HepG2 (cell line): ENCODE measurements at regions not wholly inside any gene's neighbourhood (a gene's known extent, or its start where the extent isn't known, plus 50 kb on each side); places are given as distances from the start of the nearest gene placed in this dataset.

ENCODE experiments used
- CTCF ChIP-seq: sonication (generic); formaldehyde crosslinking; IDR thresholded peaks from 2 replicates; pipeline ENCODE4 v1.5.0; 2020; ENCODE audit warnings: mild to moderate bottlenecking, missing genetic modification reagents, moderate library complexity
- MAZ ChIP-seq, 2 experiments: sonication (generic) in 1 of 2; formaldehyde crosslinking in 1 of 2; IDR thresholded peaks; 2 replicates each; pipeline versions ENCODE4 v1.5.0 to v1.6.1; 2012 to 2020; ENCODE audit warnings: low read depth in 2 of 2, mild to moderate bottlenecking in 2 of 2, borderline replicate concordance in 1 of 2, improper control_type of control experiment in 1 of 2, low read length in 1 of 2, missing genetic modification reagents in 1 of 2, moderate library complexity in 1 of 2
- NR2C2 ChIP-seq: sonication (generic); formaldehyde crosslinking; IDR thresholded peaks from 2 replicates; pipeline ENCODE4 v1.4.0; 2020; ENCODE audit warnings: missing genetic modification reagents, mild to moderate bottlenecking, moderate library complexity, borderline replicate concordance
- SMYD3 ChIP-seq: sonication (generic); formaldehyde crosslinking; IDR thresholded peaks from 2 replicates; pipeline ENCODE4 v1.8.1; 2023; ENCODE audit warnings: mild to moderate bottlenecking, missing genetic modification reagents
- ZZZ3 ChIP-seq: sonication (generic); formaldehyde crosslinking; IDR thresholded peaks from 2 replicates; pipeline ENCODE4 v1.4.0; 2020; ENCODE audit warnings: missing genetic modification reagents, mild to moderate bottlenecking, borderline replicate concordance

GRCh38 chr1:244341455-244342450 lies 110.0 kb downstream of the ADSS2 start:
- TF ChIP-seq SMYD3 = no peak
- no peak for TF ChIP-seq CTCF (CRISPR knock-in tag)
- TF ChIP-seq MAZ (IDR thresholded peaks at IDR 0.05; ENCODE audit: borderline replicate concordance, low read depth, low read length) = no peak
- TF ChIP-seq MAZ (CRISPR knock-in tag; IDR thresholded peaks at IDR 0.05; ENCODE audit: low read depth) = no peak
- no peak for TF ChIP-seq ZZZ3 (CRISPR knock-in tag)
- TF ChIP-seq NR2C2 (CRISPR knock-in tag) = no peak
